ENCODE measurements at regions not wholly inside any gene's neighbourhood (a gene's known extent, or its start where the extent isn't known, plus 50 kb on each side); places are given as distances from the start of the nearest gene placed in this dataset.

- no peak for TF ChIP-seq CTCF (IDR thresholded peaks at IDR 0.05; ENCODE audit: low read depth, low read length, missing control alignments)
- no peak overlapping the region for H3K4me3 ChIP-seq (ENCODE audit: low read depth, low read length)
- in situ Hi-C loops (cut with HindIII; ENCODE audit: low sequenced_read_pairs), result no loop called here
- no peak for DNase-seq (ENCODE audit: low read depth)
These were observed 165.0 kb upstream of the JARID2 start for GRCh38 chr6:15080895-15081294.

GRCh38 chr6:15081447-15081846 is 164.4 kb upstream of the JARID2 start:
- in situ Hi-C loops (cut with HindIII; ENCODE audit: low sequenced_read_pairs), result no loop called here
- DNase-seq (ENCODE audit: low read depth), result no peak
- no peak overlapping the region for H3K4me3 ChIP-seq (ENCODE audit: low read depth, low read length)
- TF ChIP-seq CTCF (IDR thresholded peaks at IDR 0.05; ENCODE audit: low read depth, low read length, missing control alignments), result no peak

- H3K4me3 ChIP-seq (ENCODE audit: low read depth, low read length), result no peak overlapping the region
- DNase-seq (ENCODE audit: low read depth), result no peak
- in situ Hi-C loops (cut with HindIII; ENCODE audit: low sequenced_read_pairs), result no loop called here
- no peak for TF ChIP-seq CTCF (IDR thresholded peaks at IDR 0.05; ENCODE audit: low read depth, low read length, missing control alignments)
These were observed 163.2 kb upstream of the JARID2 start for GRCh38 chr6:15082708-15083107.

GRCh38 chr6:15086348-15087158 is 159.3 kb upstream of the JARID2 start:
- TF ChIP-seq CTCF (IDR thresholded peaks at IDR 0.05; ENCODE audit: low read depth, low read length, missing control alignments), result no peak
- DNase-seq (ENCODE audit: low read depth), result no peak
- in situ Hi-C loops (cut with HindIII; ENCODE audit: low sequenced_read_pairs), result no loop called here

GRCh38 chr6:15087186-15087589 is 158.7 kb upstream of the JARID2 start:
- no peak for DNase-seq (ENCODE audit: low read depth)
- in situ Hi-C loops (cut with HindIII; ENCODE audit: low sequenced_read_pairs), result no loop called here
- H3K4me3 ChIP-seq (ENCODE audit: low read depth, low read length), result no peak overlapping the region
- TF ChIP-seq CTCF (IDR thresholded peaks at IDR 0.05; ENCODE audit: low read depth, low read length, missing control alignments), result no peak

More at GRCh38 chr6:15086348-15087158, 159.3 kb upstream of the JARID2 start:
- no peak overlapping the region for H3K4me3 ChIP-seq (ENCODE audit: low read depth, low read length)

- in situ Hi-C loops (cut with HindIII; ENCODE audit: low sequenced_read_pairs), result no loop called here
- H3K4me3 ChIP-seq (ENCODE audit: low read depth, low read length), result no peak overlapping the region
- TF ChIP-seq CTCF (IDR thresholded peaks at IDR 0.05; ENCODE audit: low read depth, low read length, missing control alignments), result no peak
- DNase-seq (ENCODE audit: low read depth), result no peak
These were observed 156.8 kb upstream of the JARID2 start for GRCh38 chr6:15088904-15089568.

All from astrocyte of the cerebellum (primary cell).